ENCODE measurements at regions not wholly inside any gene's neighbourhood (a gene's known extent, or its start where the extent isn't known, plus 50 kb on each side); places are given as distances from the start of the nearest gene placed in this dataset.

DNA sequence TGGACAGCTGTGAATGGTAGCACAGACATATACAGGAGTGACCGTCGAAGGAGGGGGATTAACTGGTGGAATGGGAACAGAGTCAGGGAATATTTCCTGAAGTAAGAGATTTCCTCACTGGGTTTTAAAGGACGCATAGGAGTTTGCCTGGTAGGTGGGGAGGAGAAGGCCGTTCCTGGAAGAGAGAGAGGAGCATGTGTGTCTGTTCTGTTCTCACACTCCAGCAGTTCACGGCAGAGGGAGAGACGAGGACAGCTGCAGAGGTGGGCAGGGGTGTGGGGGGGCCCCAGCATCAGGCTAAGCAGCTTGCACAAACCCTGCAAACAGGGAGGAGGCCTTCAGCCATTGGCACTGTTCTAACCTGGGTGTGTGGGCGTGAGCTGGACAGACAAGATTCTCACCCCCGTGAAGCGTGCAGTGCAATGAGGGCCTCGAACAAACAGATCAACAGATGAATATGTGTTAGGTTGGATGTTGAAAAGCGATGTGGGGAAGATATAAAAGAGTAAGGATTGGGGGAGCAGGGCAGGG, 85.3 kb upstream of the GSE1 start:
- H3K27ac Mint-ChIP-seq, result no peak overlapping the region
- peaks cover 32% of the 10 kb centered on the region for H3K27me3 Mint-ChIP-seq (ENCODE audit: low read depth, poor library complexity)
- peak overlapping the region; percentile 5 for H3K4me3 Mint-ChIP-seq

GRCh38 chr16:85528528-85529387, 84.4 kb upstream of the GSE1 start:
- TF ChIP-seq, protein P1, sequence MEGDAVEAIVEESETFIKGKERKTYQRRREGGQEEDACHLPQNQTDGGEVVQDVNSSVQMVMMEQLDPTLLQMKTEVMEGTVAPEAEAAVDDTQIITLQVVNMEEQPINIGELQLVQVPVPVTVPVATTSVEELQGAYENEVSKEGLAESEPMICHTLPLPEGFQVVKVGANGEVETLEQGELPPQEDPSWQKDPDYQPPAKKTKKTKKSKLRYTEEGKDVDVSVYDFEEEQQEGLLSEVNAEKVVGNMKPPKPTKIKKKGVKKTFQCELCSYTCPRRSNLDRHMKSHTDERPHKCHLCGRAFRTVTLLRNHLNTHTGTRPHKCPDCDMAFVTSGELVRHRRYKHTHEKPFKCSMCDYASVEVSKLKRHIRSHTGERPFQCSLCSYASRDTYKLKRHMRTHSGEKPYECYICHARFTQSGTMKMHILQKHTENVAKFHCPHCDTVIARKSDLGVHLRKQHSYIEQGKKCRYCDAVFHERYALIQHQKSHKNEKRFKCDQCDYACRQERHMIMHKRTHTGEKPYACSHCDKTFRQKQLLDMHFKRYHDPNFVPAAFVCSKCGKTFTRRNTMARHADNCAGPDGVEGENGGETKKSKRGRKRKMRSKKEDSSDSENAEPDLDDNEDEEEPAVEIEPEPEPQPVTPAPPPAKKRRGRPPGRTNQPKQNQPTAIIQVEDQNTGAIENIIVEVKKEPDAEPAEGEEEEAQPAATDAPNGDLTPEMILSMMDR (IDR thresholded peaks at IDR 0.05), result peak; percentile 36
- H3K27ac Mint-ChIP-seq, result no peak overlapping the region
- DNase-seq, result peak; percentile 45
- H3K36me3 Mint-ChIP-seq (ENCODE audit: low read depth), result no peaks in the 10 kb centered on the region
- peaks cover 70% of the 10 kb centered on the region for H3K4me1 Mint-ChIP-seq
- H3K9me3 Mint-ChIP-seq, result no peaks in the 10 kb centered on the region
- peak overlapping the region; percentile 38 for H3K4me3 Mint-ChIP-seq
- peaks cover 29% of the 10 kb centered on the region for H3K27me3 Mint-ChIP-seq (ENCODE audit: low read depth, poor library complexity)

More for the DNA sequence above, 85.3 kb upstream of the GSE1 start:
- TF ChIP-seq, protein P1 (IDR thresholded peaks at IDR 0.05), result no peak
- DNase-seq, result no peak
- no peaks in the 10 kb centered on the region for H3K9me3 Mint-ChIP-seq
- peaks cover 79% of the 10 kb centered on the region for H3K4me1 Mint-ChIP-seq
- H3K36me3 Mint-ChIP-seq (ENCODE audit: low read depth), result no peaks in the 10 kb centered on the region

DNA sequence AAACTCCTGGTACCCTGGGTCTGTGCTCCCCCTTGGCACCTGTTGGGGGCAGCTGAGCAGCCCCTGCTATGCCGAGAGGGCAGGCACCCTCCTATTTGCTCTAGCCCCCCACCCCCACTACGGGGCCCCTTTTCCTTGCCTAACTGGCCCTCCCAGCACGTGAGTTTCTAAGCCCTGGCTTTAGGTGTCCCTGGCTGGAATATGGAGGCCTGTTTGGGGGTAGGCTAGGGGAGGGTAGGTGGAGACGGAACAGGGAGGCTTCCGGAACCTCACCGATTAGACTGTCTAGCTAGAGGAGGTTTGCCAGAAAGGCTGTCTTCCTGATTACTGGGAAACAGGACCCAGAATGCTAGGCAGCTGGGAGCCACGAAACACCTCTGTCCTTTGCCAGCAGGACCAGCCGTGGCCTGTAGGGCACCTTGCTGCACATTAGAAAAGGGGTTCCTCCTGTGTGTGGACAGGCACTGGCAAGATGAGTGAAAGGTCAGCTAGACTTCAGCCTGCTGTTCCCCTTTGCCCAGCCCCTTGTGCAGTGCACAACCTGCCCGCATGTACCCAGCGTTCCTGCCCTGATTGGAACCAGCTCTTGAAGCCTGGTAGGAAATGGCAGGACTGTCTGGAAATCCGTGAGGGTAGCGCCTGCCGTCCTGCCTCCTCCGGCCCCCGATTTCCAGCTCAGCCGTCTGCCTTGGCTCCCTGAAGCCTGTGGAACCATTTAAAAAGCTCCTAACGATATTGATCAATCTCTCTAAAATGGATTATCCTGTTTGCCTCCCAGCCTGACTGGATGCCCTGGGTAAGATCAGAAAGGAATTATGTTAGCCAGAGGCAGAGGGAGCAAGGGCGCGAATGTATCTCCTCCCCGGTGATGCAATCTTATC, 83.4 kb upstream of the GSE1 start:
- no peak overlapping the region for H3K27ac Mint-ChIP-seq
- H3K36me3 Mint-ChIP-seq (ENCODE audit: low read depth), result no peaks in the 10 kb centered on the region
- DNase-seq, result no peak
- no peak overlapping the region for H3K4me3 Mint-ChIP-seq
- peaks cover 36% of the 10 kb centered on the region for H3K27me3 Mint-ChIP-seq (ENCODE audit: low read depth, poor library complexity)
- H3K9me3 Mint-ChIP-seq, result no peaks in the 10 kb centered on the region
- TF ChIP-seq, protein P1 (IDR thresholded peaks at IDR 0.05), result no peak
- H3K4me1 Mint-ChIP-seq, result peaks cover 65% of the 10 kb centered on the region

GRCh38 chr16:85530370-85530739, 82.8 kb upstream of the GSE1 start:
- Mint-ChIP-seq H3K4me3 (no peak overlapping the region), H3K9me3 (no peaks in the 10 kb centered on the region), H3K4me1 (peaks cover 69% of the 10 kb centered on the region), H3K27ac (no peak overlapping the region), H3K27me3 (ENCODE audit: low read depth, poor library complexity) (peaks cover 33% of the 10 kb centered on the region), H3K36me3 (ENCODE audit: low read depth) (no peaks in the 10 kb centered on the region)
- TF ChIP-seq, protein P1 (IDR thresholded peaks at IDR 0.05), result no peak
- DNase-seq, result no peak

- H3K9me3 Mint-ChIP-seq, result no peaks in the 10 kb centered on the region
- no peak overlapping the region for H3K4me3 Mint-ChIP-seq
- TF ChIP-seq, protein P1 (IDR thresholded peaks at IDR 0.05), result no peak
- H3K27me3 Mint-ChIP-seq (ENCODE audit: low read depth, poor library complexity), result peaks cover 30% of the 10 kb centered on the region
- no peak overlapping the region for H3K27ac Mint-ChIP-seq
- H3K36me3 Mint-ChIP-seq (ENCODE audit: low read depth), result no peaks in the 10 kb centered on the region
- DNase-seq, result no peak
- peaks cover 69% of the 10 kb centered on the region for H3K4me1 Mint-ChIP-seq
Observed at GRCh38 chr16:85531516-85531915, 81.6 kb upstream of the GSE1 start.

Data from nephron progenitor cell (in vitro differentiated cells).